ENCODE measurements at regions not wholly inside any gene's neighbourhood (a gene's known extent, or its start where the extent isn't known, plus 50 kb on each side); places are given as distances from the start of the nearest gene placed in this dataset.
A peak's percentile ranks its signal among the peaks of the same experiment; 100 is the strongest.

DNA sequence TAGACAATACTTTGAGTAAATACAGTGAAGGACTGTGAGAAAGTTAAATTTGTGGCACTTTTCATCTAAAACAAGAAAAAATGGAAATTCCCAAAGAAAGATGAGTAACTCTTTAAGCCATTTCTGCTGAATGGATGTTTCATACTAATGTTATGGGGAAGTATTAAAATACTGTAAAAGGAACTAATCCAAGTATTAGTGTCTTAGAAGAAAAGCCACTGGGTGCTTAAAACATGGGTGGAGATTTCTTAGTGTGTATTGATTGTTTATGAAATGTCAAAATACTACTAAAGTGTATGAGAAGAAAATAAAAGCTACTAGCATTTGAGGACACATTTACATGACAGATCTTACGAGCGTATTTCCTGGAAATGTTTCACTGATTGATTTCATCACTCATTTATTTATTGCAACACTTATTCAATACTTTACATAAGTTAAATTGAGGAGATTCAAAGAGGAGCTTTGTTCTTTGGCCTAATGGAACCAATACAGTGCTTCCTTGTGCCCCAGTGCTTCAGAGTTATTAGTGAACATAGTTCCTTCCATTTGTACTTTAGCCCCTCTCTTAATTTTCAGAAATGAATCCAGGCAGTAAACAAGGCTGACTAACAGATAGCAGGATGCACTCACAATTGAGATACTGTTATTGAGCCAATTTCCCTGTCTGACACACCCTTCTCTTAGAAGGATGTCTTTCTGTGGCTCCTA, 155.5 kb upstream of the AHR start:
- H3K27ac Mint-ChIP-seq = peak overlapping the region; percentile 52
- DNase-seq = peak; percentile 16
- no peaks in the 10 kb centered on the region; the same call in 1 of the 2 replicates for H3K27me3 Mint-ChIP-seq (ENCODE audit: insufficient read depth)
- peak overlapping the region; percentile 74 for H3K4me3 Mint-ChIP-seq
- TF ChIP-seq, protein P1, sequence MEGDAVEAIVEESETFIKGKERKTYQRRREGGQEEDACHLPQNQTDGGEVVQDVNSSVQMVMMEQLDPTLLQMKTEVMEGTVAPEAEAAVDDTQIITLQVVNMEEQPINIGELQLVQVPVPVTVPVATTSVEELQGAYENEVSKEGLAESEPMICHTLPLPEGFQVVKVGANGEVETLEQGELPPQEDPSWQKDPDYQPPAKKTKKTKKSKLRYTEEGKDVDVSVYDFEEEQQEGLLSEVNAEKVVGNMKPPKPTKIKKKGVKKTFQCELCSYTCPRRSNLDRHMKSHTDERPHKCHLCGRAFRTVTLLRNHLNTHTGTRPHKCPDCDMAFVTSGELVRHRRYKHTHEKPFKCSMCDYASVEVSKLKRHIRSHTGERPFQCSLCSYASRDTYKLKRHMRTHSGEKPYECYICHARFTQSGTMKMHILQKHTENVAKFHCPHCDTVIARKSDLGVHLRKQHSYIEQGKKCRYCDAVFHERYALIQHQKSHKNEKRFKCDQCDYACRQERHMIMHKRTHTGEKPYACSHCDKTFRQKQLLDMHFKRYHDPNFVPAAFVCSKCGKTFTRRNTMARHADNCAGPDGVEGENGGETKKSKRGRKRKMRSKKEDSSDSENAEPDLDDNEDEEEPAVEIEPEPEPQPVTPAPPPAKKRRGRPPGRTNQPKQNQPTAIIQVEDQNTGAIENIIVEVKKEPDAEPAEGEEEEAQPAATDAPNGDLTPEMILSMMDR (IDR thresholded peaks at IDR 0.05) = no peak
- H3K36me3 Mint-ChIP-seq (ENCODE audit: low read depth) = no peaks in the 10 kb centered on the region
- H3K4me1 Mint-ChIP-seq (ENCODE audit: low read depth) = peaks cover 52% of the 10 kb centered on the region
- no peaks in the 10 kb centered on the region for H3K9me3 Mint-ChIP-seq

DNA sequence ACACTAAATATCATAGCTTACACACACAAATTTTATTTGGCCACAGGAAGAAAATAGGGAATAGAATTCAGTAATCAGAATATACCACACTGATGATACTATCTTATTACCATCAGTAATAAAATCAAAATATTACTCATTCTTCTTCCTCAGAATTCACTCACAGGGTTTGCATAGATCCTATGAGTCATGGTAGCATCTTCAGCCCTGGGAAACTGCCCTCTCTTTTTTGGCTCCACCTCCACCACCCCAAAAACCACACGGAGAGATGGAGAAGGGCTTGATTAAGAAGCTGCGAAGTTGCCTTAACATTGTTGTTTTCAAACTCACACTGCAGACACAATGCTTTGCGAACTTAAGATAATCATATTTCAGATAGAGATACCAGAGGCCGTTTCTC, 154.1 kb upstream of the AHR start:
- peaks cover 50% of the 10 kb centered on the region for H3K4me1 Mint-ChIP-seq (ENCODE audit: low read depth)
- H3K4me3 Mint-ChIP-seq = peak overlapping the region; percentile 64
- H3K9me3 Mint-ChIP-seq = no peaks in the 10 kb centered on the region
- DNase-seq = peak; percentile 77
- H3K36me3 Mint-ChIP-seq (ENCODE audit: low read depth) = no peaks in the 10 kb centered on the region
- TF ChIP-seq, protein P1 (IDR thresholded peaks at IDR 0.05) = no peak
- no peak overlapping the region; the same call in none of the 2 replicates for H3K27ac Mint-ChIP-seq
- no peaks in the 10 kb centered on the region; the same call in 1 of the 2 replicates for H3K27me3 Mint-ChIP-seq (ENCODE audit: insufficient read depth)

DNA sequence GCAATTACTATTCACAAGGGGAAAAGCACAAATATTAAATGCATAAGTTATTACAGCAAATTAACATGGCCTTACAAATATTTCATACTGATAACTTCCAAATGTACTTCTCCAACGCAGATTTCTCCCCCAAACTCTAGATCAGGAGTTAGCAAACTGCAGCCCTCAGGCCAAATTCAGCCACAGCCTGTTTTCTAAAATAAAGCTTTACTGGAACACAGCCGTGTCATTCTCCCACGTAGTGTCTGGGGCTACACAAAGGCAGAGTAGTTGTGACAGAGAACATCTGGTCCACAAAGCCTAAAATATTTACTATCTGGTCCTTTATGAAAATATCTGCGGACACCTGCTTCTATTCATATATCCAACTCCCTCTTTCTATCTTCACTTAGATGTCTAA, 151.8 kb upstream of the AHR start:
- Mint-ChIP-seq H3K4me1 (ENCODE audit: low read depth) (peaks cover 39% of the 10 kb centered on the region), H3K4me3 (no peak overlapping the region), H3K9me3 (no peaks in the 10 kb centered on the region), H3K27me3 (ENCODE audit: insufficient read depth) (no peaks in the 10 kb centered on the region; the same call in 1 of the 2 replicates), H3K36me3 (ENCODE audit: low read depth) (no peaks in the 10 kb centered on the region), H3K27ac (no peak overlapping the region)
- DNase-seq = no peak
- TF ChIP-seq, protein P1 (IDR thresholded peaks at IDR 0.05) = no peak

DNA sequence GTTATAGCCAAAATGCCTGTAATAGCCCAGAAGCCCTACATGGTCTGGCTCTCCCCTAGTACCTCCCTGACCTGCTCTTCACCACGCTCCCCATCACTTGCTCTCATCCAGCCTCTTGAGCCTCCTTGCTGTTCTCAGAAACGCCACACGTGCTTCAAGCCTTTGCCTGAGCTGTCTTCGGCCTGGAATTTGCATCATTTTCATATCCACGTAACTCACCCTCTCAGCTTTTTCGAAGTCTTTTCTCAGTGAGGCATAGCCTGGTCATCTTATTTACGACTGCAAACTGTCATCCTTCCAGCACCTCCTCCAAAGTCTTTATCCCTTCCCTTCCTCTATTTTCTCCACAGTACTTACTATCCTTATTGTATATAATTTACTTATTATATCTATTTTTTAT, 151.0 kb upstream of the AHR start:
- H3K27ac Mint-ChIP-seq = peak overlapping the region; percentile 32
- peaks cover 37% of the 10 kb centered on the region for H3K4me1 Mint-ChIP-seq (ENCODE audit: low read depth)
- peak; percentile 47 for DNase-seq
- TF ChIP-seq, protein P1 (IDR thresholded peaks at IDR 0.05) = no peak
- no peaks in the 10 kb centered on the region for H3K36me3 Mint-ChIP-seq (ENCODE audit: low read depth)
- no peaks in the 10 kb centered on the region; the same call in 1 of the 2 replicates for H3K27me3 Mint-ChIP-seq (ENCODE audit: insufficient read depth)
- H3K4me3 Mint-ChIP-seq = peak overlapping the region; percentile 49; the same call in 1 of the 2 replicates
- H3K9me3 Mint-ChIP-seq = no peaks in the 10 kb centered on the region

DNA sequence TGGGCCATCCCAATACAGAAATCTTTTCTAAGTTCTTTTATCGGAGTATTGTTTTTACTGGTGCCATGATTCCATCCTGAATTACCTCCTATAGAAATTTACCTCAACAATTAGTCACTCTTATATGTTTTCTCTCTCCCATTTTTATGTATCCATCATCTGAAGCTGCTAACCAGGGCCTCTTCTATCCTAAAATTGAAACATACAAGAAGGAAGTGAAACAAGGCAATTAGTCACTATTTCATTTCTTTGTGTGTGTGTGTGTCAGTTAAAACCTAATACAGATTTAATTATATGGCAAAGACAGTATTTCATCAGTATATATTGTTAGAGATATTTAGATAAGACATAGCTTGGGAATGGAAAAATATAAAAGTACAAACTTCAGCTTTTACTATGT, 148.4 kb upstream of the AHR start:
- Mint-ChIP-seq H3K4me3 (no peak overlapping the region), H3K9me3 (no peaks in the 10 kb centered on the region), H3K27ac (no peak overlapping the region), H3K36me3 (ENCODE audit: low read depth) (no peaks in the 10 kb centered on the region), H3K4me1 (ENCODE audit: low read depth) (peaks cover 22% of the 10 kb centered on the region), H3K27me3 (ENCODE audit: insufficient read depth) (no peaks in the 10 kb centered on the region; the same call in 1 of the 2 replicates)
- no peak for DNase-seq
- TF ChIP-seq, protein P1 (IDR thresholded peaks at IDR 0.05) = no peak
